HG03558 (cell line): ENCODE measurements at regions not wholly inside any gene's neighbourhood (a gene's known extent, or its start where the extent isn't known, plus 50 kb on each side); places are given as distances from the start of the nearest gene placed in this dataset.
"Not testable (repeated sequence)": the region's sequence is repeated elsewhere in the genome, so short reads cannot be mapped to it uniquely, and the experiment has no call there.

Experiments
- ATAC-seq: cut with Tn5 transposase; IDR thresholded peaks from one replicate; pipeline ENCODE4 v1.9.1; 2021; ENCODE audit warnings: moderate number of reproducible peaks; ENCODE audit not compliant: unreplicated experiment; ENCODE audit errors: extremely low read depth

GRCh38 chr3:159252772-159253384 is 451.0 kb downstream of the MFSD1 start:
- no peak for ATAC-seq

GRCh38 chr3:159253860-159254259 is 452.0 kb downstream of the MFSD1 start:
- ATAC-seq = no peak

- no peak for ATAC-seq
These were observed 456.1 kb downstream of the MFSD1 start for GRCh38 chr3:159257954-159258353.

- ATAC-seq = no peak
These were observed 457.1 kb downstream of the MFSD1 start for GRCh38 chr3:159258934-159259333.

GRCh38 chr3:159260049-159260662 is 458.3 kb downstream of the MFSD1 start:
- peak; percentile 58 for ATAC-seq

GRCh38 chr3:159261333-159261732 is 459.5 kb downstream of the MFSD1 start:
- ATAC-seq = not testable (repeated sequence)

GRCh38 chr3:159263750-159264553 is 462.1 kb downstream of the MFSD1 start:
- no peak for ATAC-seq

GRCh38 chr3:159265705-159266104 is 463.9 kb downstream of the MFSD1 start:
- ATAC-seq = no peak

- no peak for ATAC-seq
These were observed 464.9 kb downstream of the MFSD1 start for GRCh38 chr3:159266779-159267178.

- ATAC-seq = no peak
These were observed 470.1 kb downstream of the MFSD1 start for GRCh38 chr3:159271799-159272512.

- no peak for ATAC-seq
These were observed 471.2 kb downstream of the MFSD1 start for GRCh38 chr3:159273070-159273469.

GRCh38 chr3:159273608-159274007 is 471.8 kb downstream of the MFSD1 start:
- no peak for ATAC-seq

- ATAC-seq = no peak
These were observed 473.9 kb downstream of the MFSD1 start for GRCh38 chr3:159275741-159276140.

GRCh38 chr3:159277814-159278213 is 476.0 kb downstream of the MFSD1 start:
- ATAC-seq = no peak

GRCh38 chr3:159280386-159281191 is 478.7 kb downstream of the MFSD1 start:
- no peak for ATAC-seq

GRCh38 chr3:159293493-159293892 is 491.6 kb downstream of the MFSD1 start:
- no peak for ATAC-seq

- ATAC-seq = no peak
These were observed 500.1 kb downstream of the MFSD1 start for GRCh38 chr3:159301961-159302360.

- no peak for ATAC-seq
These were observed 503.2 kb downstream of the MFSD1 start for GRCh38 chr3:159305017-159305416.

- not testable (repeated sequence) for ATAC-seq
These were observed 514.9 kb downstream of the MFSD1 start for GRCh38 chr3:159316706-159317105.

GRCh38 chr3:159319156-159319555 is 517.3 kb downstream of the MFSD1 start:
- ATAC-seq = no peak
